Mucosa of descending colon (tissue), 3 donors: ENCODE measurements at regions not wholly inside any gene's neighbourhood (a gene's known extent, or its start where the extent isn't known, plus 50 kb on each side); places are given as distances from the start of the nearest gene placed in this dataset.

Experiments used
- ATAC-seq: fragments of 200-7000 bp; cut with Tn5 transposase; one replicate; pipeline ENCODE4 v1.9.1; 2020; ENCODE audit warnings: mild to moderate bottlenecking, moderate library complexity
- DNase-seq, 3 donors: peaks; one replicate each; pipeline ENCODE4 v3.0.0-alpha.2; 2020
- H3K36me3 ChIP-seq: fragments of 200-600 bp; one replicate; pipeline ENCODE4 v1.8.0; 2021; ENCODE audit warnings: low read depth, mild to moderate bottlenecking
- H3K4me1 ChIP-seq: fragments of 200-600 bp; one replicate; pipeline ENCODE4 v1.8.0; 2021; ENCODE audit warnings: low read depth, mild to moderate bottlenecking
- H3K4me3 ChIP-seq: fragments of 200-600 bp; one replicate; pipeline ENCODE4 v1.8.0; 2021; ENCODE audit warnings: mild to moderate bottlenecking
- H3K9me3 ChIP-seq: fragments of 200-600 bp; one replicate; pipeline ENCODE4 v1.8.0; 2021; ENCODE audit warnings: mild to moderate bottlenecking
- CTCF ChIP-seq: fragments of 200-600 bp; IDR thresholded peaks from one replicate; pipeline ENCODE4 v1.8.0; 2022; ENCODE audit warnings: antibody characterized with exemption, mild to moderate bottlenecking
- intact Hi-C, 2 donors: fragments of 100-400 bp; cut with DNase I in 1 of 2; cut with micrococcal nuclease in 1 of 2; formaldehyde crosslinking; loops; one replicate each; pipeline versions ENCODE4 v1.11.0 to v1.11.1; 2022; cut with DNase I, micrococcal nuclease
- donor health status: DM: no; HTN: no; CAD: no; lungs with moderate emphysema.
- donor health status: DM: no; HTN: no; CAD: no.
- donor health status: DM: no; HTN: yes; CAD: no.

GRCh38 chr16:17524656-17525055 lies 53.9 kb upstream of the XYLT1 start:
- no peaks in the 10 kb centered on the region for H3K4me1 ChIP-seq
- H3K4me3 ChIP-seq = no peak overlapping the region
- no peak for TF ChIP-seq CTCF
- intact Hi-C loops = no loop called here
- no peaks in the 10 kb centered on the region for H3K9me3 ChIP-seq
- DNase-seq = no peak
- ATAC-seq = no peak
- H3K36me3 ChIP-seq = no peaks in the 10 kb centered on the region

- ATAC-seq (no peak), DNase-seq (no peak)
- H3K4me1 ChIP-seq = no peaks in the 10 kb centered on the region
- no peak for TF ChIP-seq CTCF
- intact Hi-C loops = no loop called here
- no peaks in the 10 kb centered on the region for H3K9me3 ChIP-seq
- no peaks in the 10 kb centered on the region for H3K36me3 ChIP-seq
- no peak overlapping the region for H3K4me3 ChIP-seq
Observed at GRCh38 chr16:17520561-17520960, 49.8 kb upstream of the XYLT1 start.
